ENCODE measurements at regions not wholly inside any gene's neighbourhood (a gene's known extent, or its start where the extent isn't known, plus 50 kb on each side); places are given as distances from the start of the nearest gene placed in this dataset. TPM values are rescaled to one million over a fixed set of nuclear protein-coding genes. Genes with fewer than 3 reads are reported as not detected.

GRCh38 chrX:106499473-106499872 lies 112.3 kb upstream of the RADX start:
- no peak for DNase-seq (ENCODE audit: low read depth)

GRCh38 chrX:106510713-106511403 lies 100.9 kb upstream of the RADX start:
- no peak for DNase-seq (ENCODE audit: low read depth)

Small RNAs in the stretch of these regions (small RNA-seq; reads per million reads assigned to genes)
- gene AL133271.1 (not detected), gene RF00019 (not detected)

Measured in HT1080 (cell line).